Endodermal cell (in vitro differentiated cells): ENCODE measurements at regions not wholly inside any gene's neighbourhood (a gene's known extent, or its start where the extent isn't known, plus 50 kb on each side); places are given as distances from the start of the nearest gene placed in this dataset.
"Not testable (repeated sequence)": the region's sequence is repeated elsewhere in the genome, so short reads cannot be mapped to it uniquely, and the experiment has no call there.

Experiments used
- DNase-seq: peaks from one replicate; pipeline ENCODE4 v3.0.0-alpha.2; 2017
- H3K27ac ChIP-seq: 2 replicates; pipeline ENCODE4 v1.5.1; 2013; ENCODE audit warnings: mild to moderate bottlenecking, low read depth, low read length, moderate library complexity
- H3K27me3 ChIP-seq: 2 replicates; pipeline ENCODE4 v1.6.1; 2013; ENCODE audit warnings: mild to moderate bottlenecking, low read length, moderate library complexity; ENCODE audit not compliant: insufficient read depth, control insufficient read depth, poor library complexity, severe bottlenecking
- H3K36me3 ChIP-seq: 2 replicates; pipeline ENCODE4 v1.7.0; 2013; ENCODE audit warnings: mild to moderate bottlenecking, low read length, moderate library complexity; ENCODE audit not compliant: control insufficient read depth, insufficient read depth
- H3K4me1 ChIP-seq: one replicate; pipeline ENCODE4 v1.7.0; 2013; ENCODE audit warnings: low read length; ENCODE audit not compliant: control insufficient read depth, insufficient read depth
- H3K4me3 ChIP-seq: 2 replicates; pipeline ENCODE4 v1.5.1; 2013; ENCODE audit warnings: mild to moderate bottlenecking, low read length, moderate library complexity
- H3K9ac ChIP-seq: 2 replicates; pipeline ENCODE4 v1.6.1; 2013; ENCODE audit warnings: mild to moderate bottlenecking, low read length, moderate library complexity; ENCODE audit not compliant: poor library complexity, severe bottlenecking; ENCODE audit errors: extremely low read depth
- H3K9me3 ChIP-seq: 2 replicates; pipeline ENCODE4 v1.6.1; 2013; ENCODE audit warnings: mild to moderate bottlenecking, low read length, moderate library complexity; ENCODE audit not compliant: control insufficient read depth
- H3K27ac Mint-ChIP-seq: 2 replicates; pipeline ENCODE4 v1.8.0; 2020; ENCODE audit warnings: mixed read lengths
- H3K27me3 Mint-ChIP-seq: 2 replicates; pipeline ENCODE4 v1.8.0; 2021; ENCODE audit warnings: mild to moderate bottlenecking, mixed read lengths; ENCODE audit not compliant: insufficient read depth
- H3K36me3 Mint-ChIP-seq: 2 replicates; pipeline ENCODE4 v1.8.0; 2020; ENCODE audit warnings: low read depth, mixed read lengths
- H3K4me1 Mint-ChIP-seq: 2 replicates; pipeline ENCODE4 v1.8.0; 2020; ENCODE audit warnings: mixed read lengths
- H3K4me3 Mint-ChIP-seq: 2 replicates; pipeline ENCODE4 v1.8.0; 2020; ENCODE audit warnings: mild to moderate bottlenecking, moderate library complexity, mixed read lengths
- H3K9me3 Mint-ChIP-seq: 2 replicates; pipeline ENCODE4 v1.8.0; 2020; ENCODE audit warnings: mild to moderate bottlenecking, mixed read lengths
- CTCF ChIP-seq: fragments of 200-600 bp; sonication (generic); conservative IDR thresholded peaks from 2 replicates; pipeline ENCODE4 v1.5.0; 2021; ENCODE audit warnings: antibody characterized with exemption, mild to moderate bottlenecking
- WGBS, 2 experiments: methylation state at CpG; one replicate each; pipeline versions ENCODE4 v1.1.5 to v1.1.7; 2013; ENCODE audit warnings: missing lambda C conversion rate in 2 of 2, mixed read lengths in 1 of 2; ENCODE audit not compliant: insufficient coverage in 1 of 2, insufficient read length in 1 of 2; 5-methylcytosine and 5-hydroxymethylcytosine counted together

DNA sequence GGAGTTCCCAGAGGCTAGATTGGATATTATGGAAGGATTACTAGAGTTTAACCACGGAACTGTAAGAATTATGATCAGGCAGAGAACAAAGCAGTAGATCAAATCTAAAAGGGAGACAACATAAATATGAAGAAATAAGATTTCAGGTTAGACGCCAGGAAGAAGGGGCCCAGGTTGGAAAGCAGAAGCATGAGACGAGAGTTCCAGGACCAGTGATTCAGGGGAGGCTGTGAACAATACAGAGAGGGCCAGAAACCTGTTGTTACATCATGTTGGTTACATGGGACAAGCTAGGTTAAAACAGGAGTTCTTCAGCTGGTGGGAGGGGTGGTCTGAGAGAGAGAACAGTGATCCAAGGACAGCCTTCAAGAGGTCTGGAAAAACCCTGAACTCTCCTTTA is 128.4 kb upstream of the MROH9 start:
- H3K9me3 Mint-ChIP-seq: peaks cover 1% of the 10 kb centered on the region
- no peak overlapping the region for H3K4me3 Mint-ChIP-seq
- DNase-seq: no peak
- WGBS, 2 experiments: 87 to 100% methylated on average over 3 of the region's 3 CpGs
- H3K36me3 ChIP-seq: no peaks in the 10 kb centered on the region
- no peak overlapping the region for H3K9ac ChIP-seq
- no peaks in the 10 kb centered on the region for H3K4me1 Mint-ChIP-seq
- H3K4me1 ChIP-seq: no peaks in the 10 kb centered on the region
- H3K27ac Mint-ChIP-seq: no peak overlapping the region
- H3K27me3 Mint-ChIP-seq: no peaks in the 10 kb centered on the region
- H3K4me3 ChIP-seq: no peak overlapping the region
- no peaks in the 10 kb centered on the region for H3K36me3 Mint-ChIP-seq
- no peaks in the 10 kb centered on the region for H3K27me3 ChIP-seq
- H3K27ac ChIP-seq: no peak overlapping the region
- TF ChIP-seq CTCF: no peak
- H3K9me3 ChIP-seq: no peaks in the 10 kb centered on the region

DNA sequence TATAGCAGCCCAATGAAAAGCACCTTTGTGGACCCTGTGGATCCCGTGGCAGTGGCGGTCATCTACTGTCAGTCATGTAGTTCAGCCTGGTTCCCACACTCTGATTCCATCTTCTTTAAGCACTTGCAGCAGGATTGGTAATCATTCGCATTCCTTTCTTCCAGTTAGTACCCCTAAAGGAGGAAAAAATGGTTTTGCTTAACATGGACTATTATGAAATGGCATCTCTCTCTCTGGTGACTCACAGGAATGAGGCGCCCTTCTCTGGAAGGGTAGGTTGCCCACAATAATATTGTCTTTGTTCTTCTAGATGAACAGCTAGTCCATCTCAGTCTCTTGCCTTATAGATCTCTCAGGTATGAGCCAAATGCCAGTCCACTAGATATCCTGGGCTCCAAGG is 127.9 kb upstream of the MROH9 start:
- WGBS, 2 experiments: 94% methylated on average over 3 to 4 of the region's 4 CpGs

GRCh38 chr1:170808216-170808885 is 127.0 kb upstream of the MROH9 start:
- no peak overlapping the region for H3K4me3 ChIP-seq
- no peaks in the 10 kb centered on the region for H3K27me3 ChIP-seq
- Mint-ChIP-seq H3K9me3 (peaks cover 1% of the 10 kb centered on the region), H3K4me1 (no peaks in the 10 kb centered on the region), H3K27me3 (no peaks in the 10 kb centered on the region), H3K4me3 (no peak overlapping the region), H3K27ac (no peak overlapping the region), H3K36me3 (no peaks in the 10 kb centered on the region)
- H3K27ac ChIP-seq: no peak overlapping the region
- 86 to 92% methylated on average over 1 to 3 of the region's 3 CpGs for WGBS, 2 experiments
- H3K9me3 ChIP-seq: no peaks in the 10 kb centered on the region
- no peak for DNase-seq
- no peak overlapping the region for H3K9ac ChIP-seq
- no peaks in the 10 kb centered on the region for H3K36me3 ChIP-seq
- H3K4me1 ChIP-seq: no peaks in the 10 kb centered on the region
- no peak for TF ChIP-seq CTCF

More for the DNA sequence above, 127.9 kb upstream of the MROH9 start:
- no peaks in the 10 kb centered on the region for H3K4me1 ChIP-seq
- no peak for DNase-seq
- no peak overlapping the region for H3K4me3 Mint-ChIP-seq
- H3K27ac Mint-ChIP-seq: no peak overlapping the region
- no peaks in the 10 kb centered on the region for H3K9me3 ChIP-seq
- H3K36me3 ChIP-seq: no peaks in the 10 kb centered on the region
- H3K4me1 Mint-ChIP-seq: no peaks in the 10 kb centered on the region
- no peaks in the 10 kb centered on the region for H3K27me3 ChIP-seq
- no peak overlapping the region for H3K27ac ChIP-seq
- no peak overlapping the region for H3K4me3 ChIP-seq
- H3K9me3 Mint-ChIP-seq: peaks cover 1% of the 10 kb centered on the region
- no peaks in the 10 kb centered on the region for H3K27me3 Mint-ChIP-seq
- H3K36me3 Mint-ChIP-seq: no peaks in the 10 kb centered on the region
- TF ChIP-seq CTCF: no peak
- no peak overlapping the region for H3K9ac ChIP-seq

GRCh38 chr1:170811013-170811412 is 124.3 kb upstream of the MROH9 start:
- not testable (repeated sequence) for H3K9me3 ChIP-seq, H3K9ac ChIP-seq, H3K4me1 ChIP-seq, DNase-seq, H3K27me3 ChIP-seq, H3K27me3 Mint-ChIP-seq, H3K9me3 Mint-ChIP-seq, H3K4me3 Mint-ChIP-seq, H3K4me3 ChIP-seq, H3K27ac Mint-ChIP-seq, H3K4me1 Mint-ChIP-seq, H3K27ac ChIP-seq, H3K36me3 Mint-ChIP-seq, H3K36me3 ChIP-seq
- 83 to 85% methylated on average over 7 of the region's 7 CpGs for WGBS, 2 experiments
